Uterus (tissue), 3 donors: ENCODE measurements at regions not wholly inside any gene's neighbourhood (a gene's known extent, or its start where the extent isn't known, plus 50 kb on each side); places are given as distances from the start of the nearest gene placed in this dataset.

Source experiments
- DNase-seq, 2 donors: peaks; one replicate each; pipeline ENCODE4 v3.0.0-alpha.2; 2019 to 2020
- H3K27ac ChIP-seq, 2 donors: fragments of 200-600 bp; sonication (generic); 1 replicate in 1 of 2; 2 replicates in 1 of 2; pipeline ENCODE4 v1.5.1; 2016 to 2018
- H3K27me3 ChIP-seq, 2 donors: fragments of 200-600 bp; sonication (generic); one replicate each; pipeline ENCODE4 v1.5.1; 2018 to 2019; ENCODE audit warnings: control low read depth in 1 of 2
- H3K36me3 ChIP-seq, 2 donors: fragments of 200-600 bp; sonication (generic); one replicate each; pipeline ENCODE4 v1.5.1; 2019; ENCODE audit warnings: control low read depth in 1 of 2
- H3K4me1 ChIP-seq, 2 donors: fragments of 200-600 bp; sonication (generic); one replicate each; pipeline ENCODE4 v1.5.1; 2018 to 2019; ENCODE audit warnings: control low read depth in 1 of 2
- H3K4me3 ChIP-seq, 2 donors: fragments of 200-600 bp; sonication (generic); 1 replicate in 1 of 2; 2 replicates in 1 of 2; pipeline ENCODE4 v1.5.1; 2018 to 2019; ENCODE audit warnings: mild to moderate bottlenecking in 1 of 2
- H3K9me3 ChIP-seq, 2 donors: fragments of 200-600 bp; sonication (generic); one replicate each; pipeline ENCODE4 v1.5.1; 2019; ENCODE audit warnings: control low read depth in 1 of 2
- POLR2A ChIP-seq, 2 donors: fragments of 450-650 bp; IDR thresholded peaks; one replicate each; pipeline ENCODE4 v1.6.1; 2016; ENCODE audit warnings: antibody characterized with exemption in 2 of 2, mild to moderate bottlenecking in 1 of 2, moderate library complexity in 1 of 2
- intact Hi-C: fragments of 100-400 bp; cut with DNase I; formaldehyde crosslinking; loops from one replicate; pipeline ENCODE4 v1.15.1; 2023; ENCODE audit warnings: low total_unique reads
- TF ChIP-seq, protein P1 (sequence below), 4 experiments: fragments of 200-600 bp in 2 of 4; fragments of 450-650 bp in 2 of 4; sonication (generic) in 2 of 4; IDR thresholded peaks; one replicate each; pipeline ENCODE4 v1.5.1; 2016 to 2019; ENCODE audit warnings: antibody characterized with exemption in 4 of 4, mild to moderate bottlenecking in 2 of 4, moderate library complexity in 1 of 4
- donor health status: DM: yes; HTN: yes; CAD: no.

DNA sequence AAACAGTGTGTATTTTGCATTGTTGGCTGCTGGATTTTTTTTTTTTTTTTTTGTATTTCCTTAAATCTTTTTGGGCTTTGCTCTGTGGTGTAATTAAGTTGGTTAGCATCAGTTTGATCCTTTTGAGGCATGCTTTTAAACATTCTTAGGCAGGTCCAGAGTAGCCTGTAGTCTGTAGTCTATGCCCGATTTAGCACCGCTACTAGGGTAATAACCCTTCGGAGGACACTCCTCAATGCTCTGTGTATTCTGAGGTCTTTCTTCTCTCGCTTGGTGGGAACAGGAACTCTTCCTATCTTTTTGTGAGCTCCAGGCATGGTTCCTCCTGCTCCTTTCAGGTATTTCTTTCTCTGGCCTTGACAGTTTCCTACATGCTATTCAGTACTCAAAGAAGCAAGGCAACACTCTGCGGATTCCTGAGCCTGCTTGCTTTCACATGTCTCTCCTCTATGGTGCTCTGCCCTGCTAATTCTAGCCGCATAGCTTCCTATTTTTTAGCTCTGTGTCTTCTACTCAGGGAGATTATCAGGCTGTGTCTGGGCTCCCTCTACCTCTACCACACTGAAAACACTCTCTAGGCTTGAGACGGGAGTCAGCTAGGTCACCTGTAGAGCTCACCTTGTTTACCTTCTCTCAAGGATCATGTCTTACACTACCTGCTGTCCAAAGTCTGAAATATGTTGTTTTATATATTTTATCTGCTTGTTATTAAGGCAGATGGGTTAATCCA, 195.1 kb downstream of the NDFIP2 start:
- Histone ChIP-seq H3K27me3 (no peaks in the 10 kb centered on the region), H3K4me1 (no peaks in the 10 kb centered on the region), H3K4me3 (no peak overlapping the region), H3K9me3 (no peaks in the 10 kb centered on the region), H3K27ac (no peak overlapping the region), H3K36me3 (no peaks in the 10 kb centered on the region)
- intact Hi-C loops, result no loop called here
- TF ChIP-seq, protein P1, sequence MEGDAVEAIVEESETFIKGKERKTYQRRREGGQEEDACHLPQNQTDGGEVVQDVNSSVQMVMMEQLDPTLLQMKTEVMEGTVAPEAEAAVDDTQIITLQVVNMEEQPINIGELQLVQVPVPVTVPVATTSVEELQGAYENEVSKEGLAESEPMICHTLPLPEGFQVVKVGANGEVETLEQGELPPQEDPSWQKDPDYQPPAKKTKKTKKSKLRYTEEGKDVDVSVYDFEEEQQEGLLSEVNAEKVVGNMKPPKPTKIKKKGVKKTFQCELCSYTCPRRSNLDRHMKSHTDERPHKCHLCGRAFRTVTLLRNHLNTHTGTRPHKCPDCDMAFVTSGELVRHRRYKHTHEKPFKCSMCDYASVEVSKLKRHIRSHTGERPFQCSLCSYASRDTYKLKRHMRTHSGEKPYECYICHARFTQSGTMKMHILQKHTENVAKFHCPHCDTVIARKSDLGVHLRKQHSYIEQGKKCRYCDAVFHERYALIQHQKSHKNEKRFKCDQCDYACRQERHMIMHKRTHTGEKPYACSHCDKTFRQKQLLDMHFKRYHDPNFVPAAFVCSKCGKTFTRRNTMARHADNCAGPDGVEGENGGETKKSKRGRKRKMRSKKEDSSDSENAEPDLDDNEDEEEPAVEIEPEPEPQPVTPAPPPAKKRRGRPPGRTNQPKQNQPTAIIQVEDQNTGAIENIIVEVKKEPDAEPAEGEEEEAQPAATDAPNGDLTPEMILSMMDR (IDR thresholded peaks at IDR 0.05), result no peak
- no peak for DNase-seq

GRCh38 chr13:79674765-79675515, 194.0 kb downstream of the NDFIP2 start:
- Histone ChIP-seq H3K4me1 (no peaks in the 10 kb centered on the region), H3K9me3 (no peaks in the 10 kb centered on the region), H3K27me3 (no peaks in the 10 kb centered on the region), H3K4me3 (no peak overlapping the region), H3K36me3 (no peaks in the 10 kb centered on the region), H3K27ac (no peak overlapping the region)
- DNase-seq, result no peak
- TF ChIP-seq, protein P1 (IDR thresholded peaks at IDR 0.05), result no peak
- TF ChIP-seq POLR2A (IDR thresholded peaks at IDR 0.05), result no peak
- intact Hi-C loops, result no loop called here

GRCh38 chr13:79673993-79674377, 193.0 kb downstream of the NDFIP2 start:
- no peaks in the 10 kb centered on the region for H3K9me3 ChIP-seq
- TF ChIP-seq, protein P1 (IDR thresholded peaks at IDR 0.05), result no peak
- no peak for TF ChIP-seq POLR2A (IDR thresholded peaks at IDR 0.05)
- intact Hi-C loops, result no loop called here

DNA sequence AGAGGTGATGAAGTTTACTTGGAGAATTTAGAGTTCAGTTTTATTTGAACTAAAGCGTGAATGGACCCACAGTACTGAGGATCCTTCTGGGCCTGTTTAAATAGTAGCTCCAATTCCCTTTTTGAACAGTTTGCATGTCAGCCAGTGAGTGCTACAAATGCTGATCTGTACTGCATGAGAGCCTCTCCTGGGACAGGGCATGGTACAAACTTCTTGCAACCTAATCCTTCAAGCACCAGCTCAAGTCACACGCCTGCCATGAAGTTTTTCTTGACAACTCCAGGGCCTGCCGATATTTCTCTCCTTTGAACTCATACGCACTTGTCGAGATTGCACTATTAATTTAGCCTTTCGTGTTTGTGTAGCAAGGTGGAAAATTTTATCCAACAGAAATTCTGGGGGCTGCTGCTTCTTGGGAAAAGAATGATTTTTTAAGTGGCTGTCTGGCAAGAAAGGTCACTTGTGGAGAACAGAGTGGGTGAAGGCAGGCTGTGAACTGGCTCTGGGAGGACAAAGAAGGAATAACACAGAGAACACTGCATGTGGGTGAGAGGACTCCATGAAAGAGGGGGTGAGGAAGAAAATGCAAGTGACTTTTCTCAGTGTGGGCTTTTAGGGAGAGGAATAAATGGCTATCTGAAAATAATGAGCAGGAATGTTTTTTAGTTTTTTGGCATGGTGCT, 192.5 kb downstream of the NDFIP2 start:
- intact Hi-C loops, result no loop called here
- TF ChIP-seq, protein P1 (IDR thresholded peaks at IDR 0.05), result no peak
- TF ChIP-seq POLR2A (IDR thresholded peaks at IDR 0.05), result no peak

More at GRCh38 chr13:79673993-79674377, 193.0 kb downstream of the NDFIP2 start:
- Histone ChIP-seq H3K4me3 (no peak overlapping the region), H3K27me3 (no peaks in the 10 kb centered on the region), H3K4me1 (no peaks in the 10 kb centered on the region), H3K36me3 (no peaks in the 10 kb centered on the region), H3K27ac (no peak overlapping the region)
- DNase-seq, result no peak

GRCh38 chr13:79671420-79671819, 190.5 kb downstream of the NDFIP2 start:
- H3K4me1 ChIP-seq, result no peaks in the 10 kb centered on the region
- no peaks in the 10 kb centered on the region for H3K27me3 ChIP-seq
- H3K36me3 ChIP-seq, result no peaks in the 10 kb centered on the region
- DNase-seq, result no peak
- H3K27ac ChIP-seq, result no peak overlapping the region
- no peaks in the 10 kb centered on the region for H3K9me3 ChIP-seq
- no peak overlapping the region for H3K4me3 ChIP-seq
- intact Hi-C loops, result no loop called here
- TF ChIP-seq, protein P1 (IDR thresholded peaks at IDR 0.05), result no peak
- no peak for TF ChIP-seq POLR2A (IDR thresholded peaks at IDR 0.05)

More for the DNA sequence above, 192.5 kb downstream of the NDFIP2 start:
- H3K27ac ChIP-seq, result no peak overlapping the region
- no peaks in the 10 kb centered on the region for H3K4me1 ChIP-seq
- H3K9me3 ChIP-seq, result no peaks in the 10 kb centered on the region
- no peak overlapping the region for H3K4me3 ChIP-seq
- H3K27me3 ChIP-seq, result no peaks in the 10 kb centered on the region
- no peaks in the 10 kb centered on the region for H3K36me3 ChIP-seq
- no peak for DNase-seq
